MM.1S (cell line): ENCODE measurements at regions not wholly inside any gene's neighbourhood (a gene's known extent, or its start where the extent isn't known, plus 50 kb on each side); places are given as distances from the start of the nearest gene placed in this dataset.

Source experiments
- DNase-seq: peaks from one replicate; pipeline ENCODE4 v3.0.0-alpha.2; 2015
- H2AFZ ChIP-seq: fragments of 300-600 bp; sonication (generic); 2 replicates; pipeline ENCODE4 v1.6.0; 2016; ENCODE audit warnings: antibody characterized with exemption, low read length
- H3F3A ChIP-seq: fragments of 300-600 bp; sonication (generic); 2 replicates; pipeline ENCODE4 v1.6.1; 2016; ENCODE audit warnings: mild to moderate bottlenecking, antibody characterized with exemption, low read length, moderate library complexity, mixed read lengths; ENCODE audit not compliant: insufficient read depth
- H3K27ac ChIP-seq: fragments of 300-600 bp; sonication (generic); 2 replicates; pipeline ENCODE4 v1.5.1; 2016; ENCODE audit warnings: mild to moderate bottlenecking, low read length
- H3K27me3 ChIP-seq: fragments of 300-600 bp; sonication (generic); replicated peaks from 2 replicates; pipeline ENCODE4 v1.6.0; 2016; ENCODE audit warnings: low read length; ENCODE audit not compliant: insufficient read depth
- H3K36me3 ChIP-seq: fragments of 300-600 bp; sonication (generic); replicated peaks from 2 replicates; pipeline ENCODE4 v1.6.1; 2016; ENCODE audit warnings: mild to moderate bottlenecking, low read length, mixed read lengths; ENCODE audit not compliant: insufficient read depth
- H3K4me1 ChIP-seq: fragments of 300-600 bp; sonication (generic); 2 replicates; pipeline ENCODE4 v1.6.1; 2016; ENCODE audit warnings: low read length, mixed read lengths
- H3K4me2 ChIP-seq: fragments of 300-600 bp; sonication (generic); 2 replicates; pipeline ENCODE4 v1.6.0; 2016; ENCODE audit warnings: low read depth, low read length
- H3K4me3 ChIP-seq: fragments of 300-600 bp; sonication (generic); 2 replicates; pipeline ENCODE4 v1.5.1; 2016; ENCODE audit warnings: low read length, mixed read lengths
- H3K79me2 ChIP-seq: fragments of 300-600 bp; sonication (generic); 2 replicates; pipeline ENCODE4 v1.6.1; 2016; ENCODE audit warnings: mixed run types, low read length, mixed read lengths
- H3K9ac ChIP-seq: fragments of 300-600 bp; sonication (generic); 2 replicates; pipeline ENCODE4 v1.6.1; 2016; ENCODE audit warnings: low read length, mixed read lengths
- H3K9me2 ChIP-seq: fragments of 300-600 bp; sonication (generic); replicated peaks from 2 replicates; pipeline ENCODE4 v1.6.1; 2016; ENCODE audit warnings: mild to moderate bottlenecking, low read length, mixed read lengths; ENCODE audit not compliant: insufficient read depth
- H3K9me3 ChIP-seq: fragments of 300-600 bp; sonication (generic); replicated peaks from 2 replicates; pipeline ENCODE4 v1.6.1; 2016; ENCODE audit warnings: mild to moderate bottlenecking, low read length, mixed read lengths; ENCODE audit not compliant: insufficient read depth
- H4K20me1 ChIP-seq: fragments of 300-600 bp; sonication (generic); 2 replicates; pipeline ENCODE4 v1.6.1; 2016; ENCODE audit warnings: mild to moderate bottlenecking, low read length, moderate library complexity, mixed read lengths; ENCODE audit not compliant: insufficient read depth
- CTCF ChIP-seq: fragments of 300-600 bp; sonication (generic); IDR thresholded peaks from 2 replicates; pipeline ENCODE4 v1.5.1; 2016; ENCODE audit warnings: antibody characterized with exemption, low read length, mixed read lengths
- EZH2 ChIP-seq: fragments of 300-600 bp; sonication (generic); optimal IDR thresholded peaks from 2 replicates; pipeline ENCODE3; 2017; ENCODE audit warnings: low read depth, mild to moderate bottlenecking, antibody characterized with exemption, low read length, mixed read lengths
- EZH2phosphoT487 ChIP-seq: fragments of 300-600 bp; sonication (generic); IDR thresholded peaks from 2 replicates; pipeline ENCODE4 v1.6.1; 2018; ENCODE audit warnings: antibody characterized with exemption, low read length

DNA sequence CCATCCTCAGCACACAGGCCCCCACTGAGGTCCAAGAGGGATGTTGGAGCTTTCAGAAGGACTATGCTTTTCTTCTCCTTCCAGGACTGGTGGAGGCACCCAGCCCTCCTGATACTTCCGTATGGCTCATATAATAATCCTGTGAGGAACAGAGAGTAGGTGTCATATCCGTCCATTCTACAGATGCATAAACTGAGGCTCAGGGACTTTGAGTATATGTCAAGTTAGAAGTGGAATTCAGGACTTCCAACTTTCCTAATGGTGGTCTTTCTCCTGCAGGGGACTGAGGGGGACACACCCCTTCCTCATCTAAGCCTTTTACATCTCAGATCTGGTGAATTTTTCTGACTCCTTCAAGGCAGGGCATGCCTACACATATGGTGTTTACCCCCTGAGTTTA lies 153.7 kb downstream of the RPS24 start:
- Histone ChIP-seq H3K4me2 (no peak overlapping the region), H3K79me2 (no peaks in the 10 kb centered on the region), H3K4me1 (no peaks in the 10 kb centered on the region), H3K9ac (no peak overlapping the region), H3K27ac (no peak overlapping the region), H3F3A (no peaks in the 10 kb centered on the region), H3K36me3 (no peaks in the 10 kb centered on the region), H3K9me2 (no peaks in the 10 kb centered on the region), H3K27me3 (no peaks in the 10 kb centered on the region), H3K4me3 (no peak overlapping the region), H4K20me1 (no peaks in the 10 kb centered on the region), H3K9me3 (no peaks in the 10 kb centered on the region), H2AFZ (no peak overlapping the region)
- DNase-seq = no peak
- TF ChIP-seq EZH2 = no peak
- TF ChIP-seq CTCF = no peak
- no peak for TF ChIP-seq EZH2phosphoT487

DNA sequence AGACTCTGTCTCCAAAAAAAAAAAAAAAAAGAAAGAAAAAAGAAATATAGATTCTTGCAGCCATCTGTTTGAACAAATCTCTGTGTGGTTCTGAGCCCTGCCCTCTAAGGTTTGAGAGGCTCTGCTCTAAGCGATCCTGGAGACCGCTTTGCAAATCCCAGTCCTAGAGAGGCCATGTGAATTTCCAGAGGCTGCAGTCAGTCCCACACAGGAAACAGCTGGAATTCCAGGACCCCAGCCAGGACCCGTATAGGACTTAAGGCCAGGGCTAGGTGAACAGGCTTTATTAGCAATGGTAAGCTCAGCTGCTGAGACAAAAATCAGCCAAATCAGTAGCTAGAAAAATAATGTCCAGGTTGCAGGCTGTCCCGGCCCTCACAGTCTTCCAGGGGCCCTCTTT lies 154.8 kb downstream of the RPS24 start:
- no peaks in the 10 kb centered on the region for H3K9me2 ChIP-seq
- H3K4me2 ChIP-seq = no peak overlapping the region

DNA sequence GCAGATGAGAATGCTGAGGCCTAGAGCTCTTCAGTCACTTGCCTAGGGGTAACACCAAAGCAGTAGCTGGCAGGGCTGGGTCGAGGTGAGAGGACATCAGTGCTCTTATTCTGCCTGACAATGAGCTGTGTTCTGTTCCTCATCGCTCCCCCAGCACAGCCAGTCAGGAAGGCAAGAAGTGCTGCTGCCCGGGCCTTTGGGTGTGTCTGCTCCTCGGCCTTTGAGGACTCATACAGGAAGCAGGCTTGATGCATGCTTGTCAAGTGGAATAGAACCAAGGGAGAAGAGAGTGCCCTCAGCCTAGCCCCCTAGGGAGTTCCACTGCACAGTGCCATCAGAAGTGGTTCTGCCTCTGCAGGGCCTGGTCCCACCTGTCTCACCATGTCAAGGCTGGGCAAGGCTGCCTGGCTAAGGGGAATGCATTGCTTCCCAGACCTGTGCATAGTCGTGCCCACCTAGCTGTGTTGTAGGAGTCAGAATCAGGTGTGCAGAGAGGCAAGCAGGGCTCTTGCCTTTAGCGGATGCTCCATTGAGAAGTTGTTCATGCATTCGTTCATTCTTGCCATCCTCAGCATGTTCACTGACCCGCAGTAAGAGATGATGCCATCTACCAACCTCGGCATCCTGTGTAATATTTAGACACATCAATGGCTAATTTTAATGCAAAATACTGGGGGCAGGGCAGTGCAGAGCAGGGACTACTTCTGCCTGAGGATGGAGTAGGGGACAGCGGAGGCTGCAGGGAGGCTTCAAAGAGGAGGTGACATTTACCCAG lies 156.6 kb downstream of the RPS24 start:
- no peaks in the 10 kb centered on the region for H3K27me3 ChIP-seq
- H3K27ac ChIP-seq = no peak overlapping the region
- no peaks in the 10 kb centered on the region for H3K9me3 ChIP-seq
- no peak overlapping the region for H2AFZ ChIP-seq
- H3K4me3 ChIP-seq = no peak overlapping the region
- H3K79me2 ChIP-seq = no peaks in the 10 kb centered on the region
- no peaks in the 10 kb centered on the region for H3K4me1 ChIP-seq
- no peaks in the 10 kb centered on the region for H3K36me3 ChIP-seq
- TF ChIP-seq EZH2phosphoT487 (no peak), EZH2 (no peak), CTCF (no peak)
- H3K9me2 ChIP-seq = no peaks in the 10 kb centered on the region
- no peaks in the 10 kb centered on the region for H4K20me1 ChIP-seq
- H3F3A ChIP-seq = no peaks in the 10 kb centered on the region
- no peak overlapping the region for H3K4me2 ChIP-seq
- no peak overlapping the region for H3K9ac ChIP-seq
- no peak for DNase-seq

More for the DNA sequence above, 154.8 kb downstream of the RPS24 start:
- H2AFZ ChIP-seq = no peak overlapping the region
- no peak for TF ChIP-seq EZH2
- no peak for TF ChIP-seq CTCF
- TF ChIP-seq EZH2phosphoT487 = no peak
- H3K4me3 ChIP-seq = no peak overlapping the region
- no peaks in the 10 kb centered on the region for H3K4me1 ChIP-seq
- no peak overlapping the region for H3K9ac ChIP-seq
- no peaks in the 10 kb centered on the region for H3F3A ChIP-seq
- no peaks in the 10 kb centered on the region for H3K36me3 ChIP-seq
- H3K27me3 ChIP-seq = no peaks in the 10 kb centered on the region
- H3K9me3 ChIP-seq = no peaks in the 10 kb centered on the region
- no peaks in the 10 kb centered on the region for H3K79me2 ChIP-seq
- DNase-seq = no peak
- H3K27ac ChIP-seq = no peak overlapping the region
- no peaks in the 10 kb centered on the region for H4K20me1 ChIP-seq
